ENCODE measurements at regions not wholly inside any gene's neighbourhood (a gene's known extent, or its start where the extent isn't known, plus 50 kb on each side); places are given as distances from the start of the nearest gene placed in this dataset.

DNA sequence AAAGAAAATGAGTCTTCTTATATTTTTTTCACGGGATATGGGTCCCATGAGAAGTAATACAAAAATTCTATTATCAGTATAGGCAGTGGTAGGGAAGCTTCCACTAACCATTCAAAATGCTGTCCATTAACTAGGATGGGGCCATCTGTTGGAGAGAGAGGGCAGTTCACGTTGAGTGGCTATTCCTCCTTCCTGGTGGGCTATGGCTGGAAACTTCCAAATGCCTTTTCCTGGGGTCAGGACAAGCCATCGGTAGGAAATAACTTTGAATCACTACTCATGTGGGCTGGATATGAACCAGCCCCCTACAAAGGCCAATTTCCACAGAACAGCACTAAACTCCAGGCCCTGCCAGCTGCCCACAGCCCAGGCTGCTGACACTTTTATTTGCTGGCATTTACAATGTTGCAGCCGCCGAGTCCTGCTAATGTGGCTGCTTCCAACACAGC, 156.1 kb upstream of the HNRNPA3 start:
- H3K27ac ChIP-seq (ENCODE audit: low read depth, low read length, severe bottlenecking) = no peak overlapping the region
- no peaks in the 10 kb centered on the region for H3K36me3 ChIP-seq (ENCODE audit: control insufficient read depth, insufficient read depth, low read length)
- no peaks in the 10 kb centered on the region for H3K4me1 ChIP-seq (ENCODE audit: control insufficient read depth, insufficient read depth, low read length, poor library complexity, severe bottlenecking)
- H3K9me3 ChIP-seq (ENCODE audit: control insufficient read depth, low read length) = no peaks in the 10 kb centered on the region
- WGBS, 2 experiments (ENCODE audit: insufficient coverage in 2 of 2) = 60 to 79% methylated on average over 1 to 3 of the region's 5 CpGs
- no peak overlapping the region for H3K4me3 ChIP-seq (ENCODE audit: extremely low read depth, insufficient read depth, low read length, poor library complexity, severe bottlenecking)

DNA sequence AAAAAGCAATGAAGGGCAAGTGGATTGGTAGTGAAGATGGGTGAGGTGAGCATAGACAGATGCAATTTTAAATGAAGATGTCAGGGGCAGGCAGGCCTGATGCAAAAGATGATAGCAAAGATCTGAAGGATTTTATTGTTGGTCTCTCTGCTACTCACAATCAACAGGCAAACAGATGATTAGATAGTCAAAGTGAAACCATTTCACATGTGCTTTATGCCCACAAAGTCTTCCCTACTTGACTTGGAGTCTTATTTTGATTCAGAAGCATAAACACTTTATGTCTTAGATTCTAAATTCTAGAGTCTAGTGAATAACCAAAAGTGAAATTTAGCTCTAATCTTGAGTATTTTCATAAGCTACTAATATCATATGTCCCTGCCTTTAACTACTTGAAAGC, 153.8 kb upstream of the HNRNPA3 start:
- no peaks in the 10 kb centered on the region for H3K4me1 ChIP-seq (ENCODE audit: control insufficient read depth, insufficient read depth, low read length, poor library complexity, severe bottlenecking)

DNA sequence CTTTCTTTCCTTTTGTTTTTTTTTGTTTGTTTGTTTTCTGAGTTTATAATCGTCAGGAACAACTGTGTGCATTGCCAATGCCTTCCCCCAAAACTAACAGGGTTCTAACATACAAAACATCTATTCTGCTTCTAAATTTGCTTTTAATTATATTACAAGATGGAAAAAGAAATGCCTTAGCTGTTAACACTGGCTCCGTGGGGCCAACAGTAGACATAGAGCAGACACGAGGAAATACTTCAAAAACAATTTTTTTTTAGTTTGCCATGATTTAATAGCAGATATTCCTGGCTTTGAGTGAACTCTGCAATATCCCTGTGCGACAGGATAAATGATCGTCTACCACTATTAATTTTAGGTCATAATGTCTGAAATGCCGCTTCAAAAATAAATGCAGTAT, 153.3 kb upstream of the HNRNPA3 start:
- Histone ChIP-seq H3K9me3 (ENCODE audit: control insufficient read depth, low read length) (no peaks in the 10 kb centered on the region), H3K27ac (ENCODE audit: low read depth, low read length, severe bottlenecking) (no peak overlapping the region), H3K36me3 (ENCODE audit: control insufficient read depth, insufficient read depth, low read length) (no peaks in the 10 kb centered on the region), H3K4me3 (ENCODE audit: extremely low read depth, insufficient read depth, low read length, poor library complexity, severe bottlenecking) (no peak overlapping the region), H3K4me1 (ENCODE audit: control insufficient read depth, insufficient read depth, low read length, poor library complexity, severe bottlenecking) (no peaks in the 10 kb centered on the region)
- 0 to 50% methylated on average over 1 of the region's 6 CpGs for WGBS, 2 experiments (ENCODE audit: insufficient coverage in 2 of 2)

More for the DNA sequence above, 153.8 kb upstream of the HNRNPA3 start:
- no peaks in the 10 kb centered on the region for H3K36me3 ChIP-seq (ENCODE audit: control insufficient read depth, insufficient read depth, low read length)
- H3K4me3 ChIP-seq (ENCODE audit: extremely low read depth, insufficient read depth, low read length, poor library complexity, severe bottlenecking) = no peak overlapping the region
- no peak overlapping the region for H3K27ac ChIP-seq (ENCODE audit: low read depth, low read length, severe bottlenecking)
- H3K9me3 ChIP-seq (ENCODE audit: control insufficient read depth, low read length) = no peaks in the 10 kb centered on the region

GRCh38 chr2:177063331-177063730, 149.3 kb upstream of the HNRNPA3 start:
- WGBS, 2 experiments (ENCODE audit: insufficient coverage in 2 of 2) = 86 to 100% methylated on average over 1 of the region's 1 CpG
- no peaks in the 10 kb centered on the region for H3K4me1 ChIP-seq (ENCODE audit: control insufficient read depth, insufficient read depth, low read length, poor library complexity, severe bottlenecking)
- no peaks in the 10 kb centered on the region for H3K36me3 ChIP-seq (ENCODE audit: control insufficient read depth, insufficient read depth, low read length)
- no peak overlapping the region for H3K4me3 ChIP-seq (ENCODE audit: extremely low read depth, insufficient read depth, low read length, poor library complexity, severe bottlenecking)
- H3K27ac ChIP-seq (ENCODE audit: low read depth, low read length, severe bottlenecking) = no peak overlapping the region
- H3K9me3 ChIP-seq (ENCODE audit: control insufficient read depth, low read length) = no peaks in the 10 kb centered on the region

DNA sequence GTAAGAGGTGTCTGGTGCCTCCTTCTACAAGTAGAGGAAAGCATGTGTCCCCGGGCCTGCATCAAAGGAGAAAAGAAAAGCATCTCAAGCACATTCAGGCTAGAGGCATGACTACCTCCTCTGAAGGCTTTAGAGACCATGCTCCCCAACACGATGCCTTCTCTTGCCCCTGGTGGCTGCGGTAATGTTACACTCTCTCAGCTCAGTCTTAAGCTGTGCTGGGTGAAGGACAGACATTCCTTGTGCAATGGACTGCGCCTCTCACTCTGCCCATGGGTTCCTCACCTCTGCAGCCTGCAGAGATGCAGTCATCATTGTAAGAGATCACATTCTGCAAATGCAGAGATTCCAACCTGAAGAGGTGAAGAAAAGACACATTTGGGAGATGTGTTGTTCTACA, 148.2 kb upstream of the HNRNPA3 start:
- WGBS, 2 experiments (ENCODE audit: insufficient coverage in 2 of 2) = 52 to 60% methylated on average over 4 of the region's 4 CpGs
- Histone ChIP-seq H3K4me3 (ENCODE audit: extremely low read depth, insufficient read depth, low read length, poor library complexity, severe bottlenecking) (no peak overlapping the region), H3K4me1 (ENCODE audit: control insufficient read depth, insufficient read depth, low read length, poor library complexity, severe bottlenecking) (no peaks in the 10 kb centered on the region), H3K27ac (ENCODE audit: low read depth, low read length, severe bottlenecking) (no peak overlapping the region), H3K9me3 (ENCODE audit: control insufficient read depth, low read length) (no peaks in the 10 kb centered on the region), H3K36me3 (ENCODE audit: control insufficient read depth, insufficient read depth, low read length) (no peaks in the 10 kb centered on the region)

GRCh38 chr2:177068967-177069366, 143.6 kb upstream of the HNRNPA3 start:
- Histone ChIP-seq H3K9me3 (ENCODE audit: control insufficient read depth, low read length) (no peaks in the 10 kb centered on the region), H3K36me3 (ENCODE audit: control insufficient read depth, insufficient read depth, low read length) (no peaks in the 10 kb centered on the region), H3K4me3 (ENCODE audit: extremely low read depth, insufficient read depth, low read length, poor library complexity, severe bottlenecking) (no peak overlapping the region), H3K4me1 (ENCODE audit: control insufficient read depth, insufficient read depth, low read length, poor library complexity, severe bottlenecking) (no peaks in the 10 kb centered on the region), H3K27ac (ENCODE audit: low read depth, low read length, severe bottlenecking) (no peak overlapping the region)
- WGBS, 2 experiments (ENCODE audit: insufficient coverage in 2 of 2) = 67 to 71% methylated on average over 1 of the region's 1 CpG

- no peak overlapping the region for H3K27ac ChIP-seq (ENCODE audit: low read depth, low read length, severe bottlenecking)
- H3K36me3 ChIP-seq (ENCODE audit: control insufficient read depth, insufficient read depth, low read length) = no peaks in the 10 kb centered on the region
- no peak overlapping the region for H3K4me3 ChIP-seq (ENCODE audit: extremely low read depth, insufficient read depth, low read length, poor library complexity, severe bottlenecking)
- 100% methylated on average over 1 to 2 of the region's 2 CpGs for WGBS, 2 experiments (ENCODE audit: insufficient coverage in 2 of 2)
- no peaks in the 10 kb centered on the region for H3K4me1 ChIP-seq (ENCODE audit: control insufficient read depth, insufficient read depth, low read length, poor library complexity, severe bottlenecking)
- no peaks in the 10 kb centered on the region for H3K9me3 ChIP-seq (ENCODE audit: control insufficient read depth, low read length)
Measured at GRCh38 chr2:177072090-177072489, 140.5 kb upstream of the HNRNPA3 start.

GRCh38 chr2:177073611-177074010, 139.0 kb upstream of the HNRNPA3 start:
- H3K9me3 ChIP-seq (ENCODE audit: control insufficient read depth, low read length) = no peaks in the 10 kb centered on the region
- no peaks in the 10 kb centered on the region for H3K36me3 ChIP-seq (ENCODE audit: control insufficient read depth, insufficient read depth, low read length)
- H3K4me3 ChIP-seq (ENCODE audit: extremely low read depth, insufficient read depth, low read length, poor library complexity, severe bottlenecking) = no peak overlapping the region
- no peaks in the 10 kb centered on the region for H3K4me1 ChIP-seq (ENCODE audit: control insufficient read depth, insufficient read depth, low read length, poor library complexity, severe bottlenecking)
- no peak overlapping the region for H3K27ac ChIP-seq (ENCODE audit: low read depth, low read length, severe bottlenecking)

DNA sequence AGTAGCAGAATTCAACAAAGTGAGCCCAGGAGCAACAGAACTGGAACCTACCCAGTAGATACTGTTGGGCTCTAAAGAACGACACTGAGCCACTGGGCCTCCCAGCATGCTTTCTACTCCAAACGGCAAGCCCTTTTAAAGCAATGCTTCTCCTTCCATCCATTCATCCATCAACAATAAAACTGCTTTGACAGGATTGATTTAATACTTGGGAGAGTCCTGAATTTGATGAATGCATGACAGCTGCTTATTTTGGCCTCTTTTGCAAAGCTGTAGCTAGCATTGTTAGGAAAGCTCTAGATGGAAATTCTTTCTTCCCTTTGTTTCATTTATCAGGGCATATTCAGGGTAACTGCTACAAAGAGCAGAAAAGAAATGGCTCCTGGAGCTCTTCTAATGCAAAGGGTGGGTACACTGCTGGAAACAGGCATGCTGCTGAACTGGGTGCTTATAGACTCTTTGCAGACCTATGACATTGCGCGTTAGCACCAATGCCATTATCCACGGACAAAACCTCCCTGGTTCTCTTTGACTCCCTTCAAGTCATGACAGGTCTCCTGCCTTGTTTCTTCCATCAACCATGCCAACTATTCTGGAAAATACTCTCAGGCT, 138.4 kb upstream of the HNRNPA3 start:
- Histone ChIP-seq H3K9me3 (ENCODE audit: control insufficient read depth, low read length) (no peaks in the 10 kb centered on the region), H3K36me3 (ENCODE audit: control insufficient read depth, insufficient read depth, low read length) (no peaks in the 10 kb centered on the region), H3K4me1 (ENCODE audit: control insufficient read depth, insufficient read depth, low read length, poor library complexity, severe bottlenecking) (no peaks in the 10 kb centered on the region), H3K4me3 (ENCODE audit: extremely low read depth, insufficient read depth, low read length, poor library complexity, severe bottlenecking) (no peak overlapping the region), H3K27ac (ENCODE audit: low read depth, low read length, severe bottlenecking) (no peak overlapping the region)
- WGBS, 2 experiments (ENCODE audit: insufficient coverage in 2 of 2) = 81 to 93% methylated on average over 3 to 4 of the region's 5 CpGs

DNA sequence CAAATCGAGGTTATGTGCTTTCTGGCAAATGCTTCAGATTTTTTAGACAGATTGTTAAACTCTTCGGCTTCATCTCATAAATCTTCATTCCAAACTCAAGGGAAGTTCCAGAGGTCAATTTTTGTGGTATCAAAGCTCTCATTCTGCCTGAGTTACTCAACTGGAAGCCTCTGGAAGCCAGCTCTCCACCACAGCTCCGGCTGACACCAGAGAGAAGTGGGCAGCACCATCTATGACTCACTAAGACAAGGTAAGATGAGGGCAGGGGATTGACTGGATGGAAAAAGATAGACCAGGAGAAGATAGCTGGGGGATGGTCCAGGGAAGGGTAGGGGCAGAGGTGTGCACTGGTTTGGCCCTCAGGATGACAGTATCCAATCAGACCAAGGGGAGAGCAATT, 137.3 kb upstream of the HNRNPA3 start:
- Histone ChIP-seq H3K36me3 (ENCODE audit: control insufficient read depth, insufficient read depth, low read length) (no peaks in the 10 kb centered on the region), H3K4me3 (ENCODE audit: extremely low read depth, insufficient read depth, low read length, poor library complexity, severe bottlenecking) (no peak overlapping the region), H3K9me3 (ENCODE audit: control insufficient read depth, low read length) (no peaks in the 10 kb centered on the region), H3K4me1 (ENCODE audit: control insufficient read depth, insufficient read depth, low read length, poor library complexity, severe bottlenecking) (no peaks in the 10 kb centered on the region), H3K27ac (ENCODE audit: low read depth, low read length, severe bottlenecking) (no peak overlapping the region)
- WGBS, 2 experiments (ENCODE audit: insufficient coverage in 2 of 2) = 100% methylated on average over 1 of the region's 3 CpGs

DNA sequence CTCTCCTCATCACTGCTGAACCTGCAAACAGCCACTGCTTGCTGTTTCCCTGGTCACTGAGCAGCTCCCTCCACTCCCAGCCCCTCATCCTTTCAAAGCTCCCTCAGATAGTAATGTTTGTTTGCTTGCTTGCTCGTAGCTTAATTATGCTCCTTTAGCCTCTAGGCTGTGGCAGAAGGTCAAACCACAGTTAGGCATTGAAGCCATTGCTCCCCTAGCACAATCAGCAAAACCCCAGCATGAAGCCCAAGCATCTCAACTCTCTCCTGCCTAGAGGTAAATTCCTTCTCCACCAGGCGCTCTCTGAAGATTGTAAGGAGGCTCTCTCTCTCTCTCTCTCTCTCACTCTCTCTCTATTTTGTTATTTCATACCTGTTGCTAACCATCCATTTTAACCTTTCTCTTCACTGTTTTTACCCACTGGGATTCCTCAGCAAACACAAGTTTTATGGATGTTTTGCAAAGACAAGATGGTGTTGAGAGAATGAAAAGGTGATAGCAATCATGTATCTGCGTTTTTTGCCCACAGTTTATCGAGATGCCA, 135.9 kb upstream of the HNRNPA3 start:
- WGBS, 2 experiments (ENCODE audit: insufficient coverage in 2 of 2) = 57 to 81% methylated on average over 3 to 4 of the region's 4 CpGs
- H3K27ac ChIP-seq (ENCODE audit: low read depth, low read length, severe bottlenecking) = no peak overlapping the region
- no peaks in the 10 kb centered on the region for H3K4me1 ChIP-seq (ENCODE audit: control insufficient read depth, insufficient read depth, low read length, poor library complexity, severe bottlenecking)
- H3K9me3 ChIP-seq (ENCODE audit: control insufficient read depth, low read length) = no peaks in the 10 kb centered on the region
- no peaks in the 10 kb centered on the region for H3K36me3 ChIP-seq (ENCODE audit: control insufficient read depth, insufficient read depth, low read length)
- H3K4me3 ChIP-seq (ENCODE audit: extremely low read depth, insufficient read depth, low read length, poor library complexity, severe bottlenecking) = no peak overlapping the region
